PC-3 (cell line): ENCODE measurements at regions not wholly inside any gene's neighbourhood (a gene's known extent, or its start where the extent isn't known, plus 50 kb on each side); places are given as distances from the start of the nearest gene placed in this dataset.

Experiments
- CTCF ChIP-seq: fragments of 300-600 bp; sonication (generic); conservative IDR thresholded peaks from 2 replicates; pipeline ENCODE4 v1.5.1; 2017; ENCODE audit warnings: antibody characterized with exemption, low read depth, mild to moderate bottlenecking, low read length
- EZH2phosphoT487 ChIP-seq: fragments of 300-600 bp; sonication (generic); IDR thresholded peaks from 2 replicates; pipeline ENCODE4 v1.6.1; 2018; ENCODE audit warnings: mild to moderate bottlenecking, antibody characterized with exemption, low read length, borderline replicate concordance

GRCh38 chr4:30434656-30435055 is 285.5 kb upstream of the PCDH7 start:
- TF ChIP-seq CTCF: no peak
- no peak for TF ChIP-seq EZH2phosphoT487
